Astrocyte (in vitro differentiated cells and primary cell): ENCODE measurements at regions not wholly inside any gene's neighbourhood (a gene's known extent, or its start where the extent isn't known, plus 50 kb on each side); places are given as distances from the start of the nearest gene placed in this dataset.

Experiments
- DNase-seq: peaks from one replicate; pipeline ENCODE4 v3.0.0-alpha.2; 2010; ENCODE audit warnings: low read depth
- FAIRE-seq: peaks from 2 replicates; lab custom pipeline; 2011; peaks lifted over from hg19 to GRCh38; lab: Jason Lieb, UNC
- H2AFZ ChIP-seq: 2 replicates; pipeline ENCODE4 v1.6.0; 2012; ENCODE audit warnings: low read depth, low read length, inconsistent platforms
- H3K27ac ChIP-seq: 2 replicates; pipeline ENCODE4 v1.5.1; 2011; ENCODE audit warnings: low read depth, low read length, inconsistent platforms
- H3K27me3 ChIP-seq: 2 replicates; pipeline ENCODE4 v1.6.0; 2011; ENCODE audit warnings: low read length, inconsistent platforms; ENCODE audit not compliant: insufficient read depth
- H3K36me3 ChIP-seq: 2 replicates; pipeline ENCODE4 v1.5.1; 2011; ENCODE audit warnings: low read length, inconsistent platforms; ENCODE audit not compliant: insufficient read depth
- H3K4me1 ChIP-seq: 2 replicates; pipeline ENCODE4 v1.5.1; 2011; ENCODE audit warnings: low read length, inconsistent platforms; ENCODE audit not compliant: insufficient read depth
- H3K4me2 ChIP-seq: 2 replicates; pipeline ENCODE4 v1.6.0; 2012; ENCODE audit warnings: low read length, inconsistent platforms
- H3K4me3 ChIP-seq: 2 replicates; pipeline ENCODE4 v1.5.1; 2011; ENCODE audit warnings: low read depth, mild to moderate bottlenecking, low read length, inconsistent platforms; ENCODE audit not compliant: insufficient read depth
- H3K79me2 ChIP-seq: 2 replicates; pipeline ENCODE4 v1.6.0; 2012; ENCODE audit warnings: mild to moderate bottlenecking, low read length, inconsistent platforms; ENCODE audit not compliant: insufficient read depth
- H3K9ac ChIP-seq: 2 replicates; pipeline ENCODE4 v1.6.0; 2012; ENCODE audit warnings: mild to moderate bottlenecking, low read length, inconsistent platforms
- H3K9me3 ChIP-seq: 2 replicates; pipeline ENCODE4 v1.5.1; 2012; ENCODE audit warnings: low read depth, mild to moderate bottlenecking, low read length, inconsistent platforms; ENCODE audit not compliant: insufficient read depth
- H4K20me1 ChIP-seq: 2 replicates; pipeline ENCODE4 v1.6.0; 2012; ENCODE audit warnings: low read length, inconsistent platforms; ENCODE audit not compliant: insufficient read depth
- H3K27ac Mint-ChIP-seq: one replicate; pipeline ENCODE4 v1.8.0; 2021; ENCODE audit warnings: mild to moderate bottlenecking, mixed read lengths; ENCODE audit not compliant: unreplicated experiment
- H3K27me3 Mint-ChIP-seq: one replicate; pipeline ENCODE4 v1.8.0; 2021; ENCODE audit warnings: low read depth, mixed read lengths; ENCODE audit not compliant: unreplicated experiment
- H3K36me3 Mint-ChIP-seq: one replicate; pipeline ENCODE4 v1.8.0; 2021; ENCODE audit warnings: low read depth, mixed read lengths; ENCODE audit not compliant: unreplicated experiment
- H3K4me1 Mint-ChIP-seq: one replicate; pipeline ENCODE4 v1.8.0; 2021; ENCODE audit warnings: low read depth, mixed read lengths; ENCODE audit not compliant: unreplicated experiment
- H3K4me3 Mint-ChIP-seq: one replicate; pipeline ENCODE4 v1.8.0; 2021; ENCODE audit warnings: mild to moderate bottlenecking, moderate library complexity, mixed read lengths; ENCODE audit not compliant: unreplicated experiment
- H3K9me3 Mint-ChIP-seq: one replicate; pipeline ENCODE4 v1.8.0; 2021; ENCODE audit warnings: mild to moderate bottlenecking, mixed read lengths; ENCODE audit not compliant: unreplicated experiment
- EZH2 ChIP-seq: IDR thresholded peaks from 2 replicates; pipeline ENCODE4 v1.6.1; 2012; ENCODE audit warnings: mild to moderate bottlenecking, low read length, inconsistent platforms; ENCODE audit not compliant: insufficient read depth
- TF ChIP-seq, protein P1 (sequence below): IDR thresholded peaks from 2 replicates; pipeline ENCODE4 v1.5.1; 2011; ENCODE audit warnings: low read depth, mild to moderate bottlenecking, inconsistent platforms, low read length, moderate library complexity; ENCODE audit not compliant: insufficient read depth

GRCh38 chrX:110504947-110505346 is 146.3 kb downstream of the RTL9 start:
- no peaks in the 10 kb centered on the region for H4K20me1 ChIP-seq
- H3K4me1 Mint-ChIP-seq: peaks cover 7% of the 10 kb centered on the region
- no peak for TF ChIP-seq EZH2
- TF ChIP-seq, protein P1, sequence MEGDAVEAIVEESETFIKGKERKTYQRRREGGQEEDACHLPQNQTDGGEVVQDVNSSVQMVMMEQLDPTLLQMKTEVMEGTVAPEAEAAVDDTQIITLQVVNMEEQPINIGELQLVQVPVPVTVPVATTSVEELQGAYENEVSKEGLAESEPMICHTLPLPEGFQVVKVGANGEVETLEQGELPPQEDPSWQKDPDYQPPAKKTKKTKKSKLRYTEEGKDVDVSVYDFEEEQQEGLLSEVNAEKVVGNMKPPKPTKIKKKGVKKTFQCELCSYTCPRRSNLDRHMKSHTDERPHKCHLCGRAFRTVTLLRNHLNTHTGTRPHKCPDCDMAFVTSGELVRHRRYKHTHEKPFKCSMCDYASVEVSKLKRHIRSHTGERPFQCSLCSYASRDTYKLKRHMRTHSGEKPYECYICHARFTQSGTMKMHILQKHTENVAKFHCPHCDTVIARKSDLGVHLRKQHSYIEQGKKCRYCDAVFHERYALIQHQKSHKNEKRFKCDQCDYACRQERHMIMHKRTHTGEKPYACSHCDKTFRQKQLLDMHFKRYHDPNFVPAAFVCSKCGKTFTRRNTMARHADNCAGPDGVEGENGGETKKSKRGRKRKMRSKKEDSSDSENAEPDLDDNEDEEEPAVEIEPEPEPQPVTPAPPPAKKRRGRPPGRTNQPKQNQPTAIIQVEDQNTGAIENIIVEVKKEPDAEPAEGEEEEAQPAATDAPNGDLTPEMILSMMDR: no peak
- H3K4me3 ChIP-seq: no peak overlapping the region
- no peaks in the 10 kb centered on the region for H3K36me3 ChIP-seq
- H3K4me2 ChIP-seq: no peak overlapping the region
- no peak overlapping the region for H2AFZ ChIP-seq
- no peaks in the 10 kb centered on the region for H3K36me3 Mint-ChIP-seq
- no peaks in the 10 kb centered on the region for H3K79me2 ChIP-seq
- no peaks in the 10 kb centered on the region for H3K27me3 Mint-ChIP-seq
- no peak for FAIRE-seq
- no peaks in the 10 kb centered on the region for H3K9me3 ChIP-seq
- DNase-seq: no peak
- H3K9ac ChIP-seq: no peak overlapping the region
- no peak overlapping the region for H3K4me3 Mint-ChIP-seq
- H3K4me1 ChIP-seq: no peaks in the 10 kb centered on the region
- no peaks in the 10 kb centered on the region for H3K9me3 Mint-ChIP-seq
- H3K27me3 ChIP-seq: no peaks in the 10 kb centered on the region
- no peak overlapping the region for H3K27ac ChIP-seq
- H3K27ac Mint-ChIP-seq: no peak overlapping the region

DNA sequence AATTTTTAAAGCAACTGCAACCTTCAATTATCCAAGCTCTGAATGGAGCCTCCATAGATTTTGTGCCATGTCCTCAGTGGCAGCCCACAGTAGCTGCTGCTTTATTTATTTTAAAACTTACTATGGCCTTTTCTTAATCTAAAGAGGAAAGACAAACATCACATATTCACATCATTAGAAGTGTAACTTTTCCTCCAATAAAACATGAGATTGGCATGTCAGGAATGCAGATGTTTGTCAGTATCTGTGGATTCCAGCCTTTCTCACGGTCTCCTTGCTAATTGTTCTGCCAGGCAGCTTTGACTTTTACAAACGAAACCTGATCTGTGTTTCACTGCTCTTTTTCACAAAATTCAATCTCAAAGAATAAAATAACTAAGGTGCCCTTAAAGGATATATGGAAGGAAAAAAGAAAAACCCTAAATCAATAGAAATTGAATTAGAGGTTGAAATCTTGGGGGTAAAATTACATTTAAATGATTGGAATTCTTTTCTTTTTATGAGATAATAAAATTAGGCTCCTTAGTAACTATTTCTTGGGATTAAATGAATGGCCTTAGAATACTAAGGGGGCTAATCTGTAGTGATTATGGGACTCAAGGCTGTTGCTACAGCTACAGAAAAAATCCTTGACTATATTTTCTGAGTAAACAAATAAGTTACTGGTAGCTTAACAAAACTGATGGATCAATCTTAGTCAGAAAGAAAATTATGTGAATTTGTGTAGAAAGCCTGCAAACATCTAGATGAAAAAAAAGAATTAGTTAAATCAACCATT is 151.3 kb downstream of the RTL9 start:
- no peaks in the 10 kb centered on the region for H3K27me3 Mint-ChIP-seq
- DNase-seq: peak; percentile 14
- peak; percentile 98 for FAIRE-seq
- H3K79me2 ChIP-seq: no peaks in the 10 kb centered on the region
- no peaks in the 10 kb centered on the region for H3K36me3 Mint-ChIP-seq
- H3K4me1 Mint-ChIP-seq: peaks cover 12% of the 10 kb centered on the region
- no peak overlapping the region for H3K4me2 ChIP-seq
- no peaks in the 10 kb centered on the region for H4K20me1 ChIP-seq
- no peaks in the 10 kb centered on the region for H3K36me3 ChIP-seq
- no peak overlapping the region for H3K9ac ChIP-seq
- peak overlapping the region; percentile 94 for H3K27ac Mint-ChIP-seq
- H3K9me3 ChIP-seq: no peaks in the 10 kb centered on the region
- no peak overlapping the region for H3K4me3 Mint-ChIP-seq
- no peak overlapping the region for H3K4me3 ChIP-seq
- H3K9me3 Mint-ChIP-seq: no peaks in the 10 kb centered on the region
- H2AFZ ChIP-seq: no peak overlapping the region
- TF ChIP-seq, protein P1: no peak
- TF ChIP-seq EZH2: no peak
- no peaks in the 10 kb centered on the region for H3K27me3 ChIP-seq
- no peak overlapping the region for H3K27ac ChIP-seq
- H3K4me1 ChIP-seq: no peaks in the 10 kb centered on the region

DNA sequence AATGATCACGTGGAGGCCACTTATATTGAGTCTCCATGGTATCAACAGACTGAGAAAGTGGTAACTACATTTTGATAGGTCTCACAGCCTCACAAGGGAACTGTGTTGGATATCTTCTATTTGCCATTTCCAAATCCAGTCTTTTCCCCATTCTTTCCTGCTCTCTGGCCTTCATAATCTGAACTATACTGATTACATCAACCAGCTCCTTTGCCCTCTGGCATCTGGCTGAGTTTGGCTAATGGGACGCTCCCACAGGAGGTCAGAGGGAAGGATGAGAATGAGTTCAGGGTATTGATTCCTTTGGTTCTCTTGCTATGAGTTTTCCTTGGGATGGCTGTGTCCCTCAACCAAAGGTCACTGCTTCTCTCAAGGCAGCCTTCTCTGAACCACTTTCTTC is 152.6 kb downstream of the RTL9 start:
- H3K4me1 Mint-ChIP-seq: peaks cover 12% of the 10 kb centered on the region
- H3K4me2 ChIP-seq: no peak overlapping the region
- no peak for DNase-seq
- H4K20me1 ChIP-seq: no peaks in the 10 kb centered on the region
- no peak overlapping the region for H3K9ac ChIP-seq
- no peaks in the 10 kb centered on the region for H3K9me3 Mint-ChIP-seq
- H3K4me1 ChIP-seq: no peaks in the 10 kb centered on the region
- H3K4me3 ChIP-seq: no peak overlapping the region
- no peaks in the 10 kb centered on the region for H3K36me3 Mint-ChIP-seq
- H3K36me3 ChIP-seq: no peaks in the 10 kb centered on the region
- no peak for FAIRE-seq
- H3K4me3 Mint-ChIP-seq: no peak overlapping the region
- TF ChIP-seq, protein P1: no peak
- TF ChIP-seq EZH2: no peak
- H3K27ac ChIP-seq: no peak overlapping the region
- no peak overlapping the region for H3K27ac Mint-ChIP-seq
- no peaks in the 10 kb centered on the region for H3K27me3 ChIP-seq
- no peaks in the 10 kb centered on the region for H3K9me3 ChIP-seq
- no peak overlapping the region for H2AFZ ChIP-seq
- no peaks in the 10 kb centered on the region for H3K27me3 Mint-ChIP-seq
- H3K79me2 ChIP-seq: no peaks in the 10 kb centered on the region
